ENCODE measurements at regions not wholly inside any gene's neighbourhood (a gene's known extent, or its start where the extent isn't known, plus 50 kb on each side); places are given as distances from the start of the nearest gene placed in this dataset.
"Not testable (repeated sequence)": the region's sequence is repeated elsewhere in the genome, so short reads cannot be mapped to it uniquely, and the experiment has no call there.

- not testable (repeated sequence) for DNase-seq (ENCODE audit: low read depth)
Measured at GRCh38 chr6:27826612-27826985, 85.6 kb downstream of the OR2B2 start.

- DNase-seq (ENCODE audit: low read depth) = not testable (repeated sequence)
Measured at GRCh38 chr6:27825848-27826611, 86.2 kb downstream of the OR2B2 start.

DNA sequence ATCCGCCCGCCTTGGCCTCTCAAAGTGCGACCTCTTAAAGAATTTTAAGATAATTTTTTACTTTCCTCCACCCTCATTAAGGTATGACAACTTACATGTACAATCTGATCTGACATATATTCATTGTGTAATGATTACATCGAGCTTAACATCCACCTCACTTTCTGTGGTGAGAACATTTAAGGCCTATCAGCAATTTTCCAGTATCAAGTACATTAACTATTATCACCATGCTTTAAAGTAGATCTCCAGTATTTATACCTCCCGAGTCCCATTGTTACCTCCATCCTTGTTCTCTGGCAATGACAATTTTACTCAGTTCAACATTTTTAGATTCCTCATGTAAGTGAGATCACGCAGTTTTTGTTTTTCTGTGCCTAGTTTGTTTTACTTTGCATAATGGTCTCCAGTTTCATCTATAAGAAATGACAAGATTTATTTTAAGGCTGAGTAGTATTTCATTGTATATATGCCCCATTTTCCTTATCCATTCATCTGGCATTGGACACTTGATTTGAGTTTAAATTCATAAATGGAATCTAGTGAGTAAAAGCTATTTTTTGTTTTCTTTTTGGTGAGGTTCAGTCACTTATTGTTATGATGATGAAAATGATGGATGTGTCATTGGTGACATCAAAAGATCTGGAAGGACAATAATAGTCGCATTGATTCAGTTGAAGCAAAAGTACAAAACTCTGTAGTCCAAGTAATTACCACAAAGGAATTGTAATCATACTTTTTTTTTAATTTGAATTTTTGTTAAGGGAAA lies 87.0 kb downstream of the OR2B2 start:
- DNase-seq (ENCODE audit: low read depth) = no peak

GRCh38 chr6:27824211-27825024 lies 87.8 kb downstream of the OR2B2 start:
- DNase-seq (ENCODE audit: low read depth) = peak; percentile 74

DNA sequence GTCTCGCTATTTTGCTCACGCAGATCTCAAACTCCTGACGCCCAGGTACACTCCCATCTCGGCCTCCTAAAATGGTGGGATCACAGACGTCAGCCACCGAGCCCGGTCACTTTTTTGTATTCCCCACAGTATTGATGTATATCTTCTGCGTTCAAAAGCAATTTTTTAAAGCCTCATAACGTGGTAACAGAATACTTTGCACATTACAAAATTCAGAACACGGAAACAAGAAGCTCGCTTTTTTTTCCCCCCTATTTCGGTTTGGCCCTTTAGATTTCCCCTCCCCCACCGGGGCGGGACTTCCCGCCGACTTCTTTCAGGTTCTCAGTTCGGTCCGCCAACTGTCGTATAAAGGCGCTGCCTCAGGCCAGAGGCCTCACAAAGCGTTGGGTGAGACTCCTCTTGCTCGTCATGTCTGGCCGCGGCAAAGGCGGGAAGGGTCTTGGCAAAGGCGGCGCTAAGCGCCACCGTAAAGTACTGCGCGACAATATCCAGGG lies 88.4 kb downstream of the OR2B2 start:
- peak; percentile 56 for DNase-seq (ENCODE audit: low read depth)

DNA sequence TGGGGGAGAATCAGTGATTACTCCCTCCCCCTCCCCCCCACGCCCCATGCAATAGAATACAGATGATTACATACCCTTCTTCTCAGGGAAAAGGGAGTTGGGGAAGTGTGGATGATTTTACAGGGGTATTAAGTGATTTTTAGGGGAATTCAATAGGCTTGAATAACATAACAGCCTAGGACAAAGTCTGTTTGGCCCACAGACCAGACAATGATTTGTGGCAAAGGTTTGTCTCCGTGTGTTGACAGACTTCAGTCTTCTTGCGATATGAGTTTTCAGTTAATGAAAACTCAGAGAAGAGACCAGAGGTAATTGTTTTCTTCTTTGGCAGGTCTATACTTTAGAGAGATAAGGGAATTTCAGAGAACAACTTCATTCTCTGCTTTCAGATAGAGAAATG lies 95.3 kb downstream of the OR2B2 start:
- no peak for DNase-seq (ENCODE audit: low read depth)

DNA sequence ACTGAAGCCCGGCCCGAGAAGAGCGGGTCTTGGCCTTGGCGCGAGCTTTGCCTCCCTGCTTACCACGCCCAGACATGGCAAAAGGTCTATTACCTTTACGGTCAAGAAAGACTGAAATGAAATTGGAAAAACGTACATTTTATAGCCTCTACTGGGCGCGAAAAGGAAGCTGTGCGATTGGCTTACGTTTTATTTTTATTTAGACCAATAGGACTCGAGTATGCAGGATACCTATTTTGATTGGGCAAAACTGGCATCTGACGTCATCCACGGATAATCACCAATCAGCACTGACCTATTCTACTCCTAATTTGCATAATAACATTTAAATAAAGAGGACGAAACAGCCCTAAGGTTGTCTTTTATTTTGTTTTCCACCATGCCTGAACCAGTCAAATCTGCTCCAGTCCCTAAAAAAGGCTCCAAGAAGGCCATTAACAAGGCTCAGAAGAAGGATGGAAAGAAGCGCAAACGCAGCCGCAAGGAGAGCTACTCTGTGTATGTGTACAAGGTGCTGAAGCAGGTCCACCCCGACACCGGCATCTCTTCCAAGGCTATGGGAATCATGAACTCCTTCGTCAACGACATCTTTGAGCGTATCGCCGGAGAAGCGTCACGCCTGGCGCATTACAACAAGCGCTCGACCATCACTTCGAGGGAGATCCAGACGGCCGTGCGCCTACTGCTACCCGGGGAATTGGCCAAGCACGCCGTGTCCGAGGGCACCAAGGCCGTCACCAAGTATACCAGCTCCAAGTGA lies 97.4 kb downstream of the OR2B2 start:
- DNase-seq (ENCODE audit: low read depth) = no peak

GRCh38 chr6:27814415-27814664 lies 97.9 kb downstream of the OR2B2 start:
- DNase-seq (ENCODE audit: low read depth) = not testable (repeated sequence)

- no peak for DNase-seq (ENCODE audit: low read depth)
Measured at GRCh38 chr6:27812805-27813492, 99.2 kb downstream of the OR2B2 start.

- no peak for DNase-seq (ENCODE audit: low read depth)
Measured at GRCh38 chr6:27812078-27812804, 100.0 kb downstream of the OR2B2 start.

DNA sequence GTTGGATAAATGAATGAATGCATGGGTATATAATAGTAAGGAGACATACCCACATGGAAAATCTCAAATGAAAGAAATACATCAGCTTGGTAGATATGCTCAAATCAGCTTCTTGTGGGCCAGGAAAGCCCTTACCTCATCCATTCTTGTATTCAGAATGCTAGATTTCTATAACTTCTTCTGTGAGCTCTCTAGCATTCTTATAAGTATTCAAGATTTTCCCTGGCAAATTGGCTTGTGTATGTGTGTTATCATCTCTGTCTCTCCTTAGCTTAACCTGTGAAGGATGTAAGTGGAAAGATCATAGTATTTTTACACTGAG lies 100.8 kb downstream of the OR2B2 start:
- DNase-seq (ENCODE audit: low read depth) = no peak

- DNase-seq (ENCODE audit: low read depth) = no peak
Measured at GRCh38 chr6:27810768-27811450, 101.3 kb downstream of the OR2B2 start.

DNA sequence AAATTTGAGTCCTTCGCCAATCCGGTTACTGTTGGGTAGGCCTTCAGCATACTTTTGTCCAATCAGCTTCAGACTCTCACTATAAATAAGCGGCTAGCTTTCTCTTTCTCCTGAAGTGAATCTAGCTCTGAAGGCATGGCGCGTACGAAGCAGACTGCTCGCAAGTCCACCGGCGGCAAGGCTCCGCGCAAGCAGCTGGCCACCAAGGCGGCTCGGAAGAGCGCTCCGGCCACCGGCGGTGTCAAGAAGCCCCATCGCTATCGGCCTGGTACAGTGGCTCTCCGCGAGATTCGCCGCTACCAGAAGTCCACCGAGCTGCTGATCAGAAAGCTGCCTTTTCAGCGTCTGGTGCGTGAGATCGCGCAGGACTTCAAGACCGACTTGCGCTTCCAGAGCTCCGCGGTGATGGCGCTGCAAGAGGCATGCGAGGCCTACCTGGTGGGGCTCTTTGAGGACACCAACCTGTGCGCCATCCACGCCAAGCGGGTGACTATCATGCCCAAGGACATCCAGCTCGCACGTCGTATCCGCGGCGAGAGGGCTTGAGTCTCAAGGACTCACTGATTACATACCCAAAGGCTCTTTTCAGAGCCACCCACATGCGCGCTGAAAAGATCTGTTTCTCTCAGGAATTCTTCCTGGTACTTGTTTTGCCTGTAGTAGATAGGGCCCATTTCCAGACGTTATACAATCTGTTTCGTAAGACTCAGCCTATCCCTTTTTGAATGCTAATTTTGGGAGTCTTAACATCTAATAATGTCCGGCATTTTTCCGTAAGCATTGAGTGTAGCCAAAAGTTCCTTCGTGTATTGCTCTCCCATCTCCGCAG lies 102.0 kb downstream of the OR2B2 start:
- DNase-seq (ENCODE audit: low read depth) = peak; percentile 93

DNA sequence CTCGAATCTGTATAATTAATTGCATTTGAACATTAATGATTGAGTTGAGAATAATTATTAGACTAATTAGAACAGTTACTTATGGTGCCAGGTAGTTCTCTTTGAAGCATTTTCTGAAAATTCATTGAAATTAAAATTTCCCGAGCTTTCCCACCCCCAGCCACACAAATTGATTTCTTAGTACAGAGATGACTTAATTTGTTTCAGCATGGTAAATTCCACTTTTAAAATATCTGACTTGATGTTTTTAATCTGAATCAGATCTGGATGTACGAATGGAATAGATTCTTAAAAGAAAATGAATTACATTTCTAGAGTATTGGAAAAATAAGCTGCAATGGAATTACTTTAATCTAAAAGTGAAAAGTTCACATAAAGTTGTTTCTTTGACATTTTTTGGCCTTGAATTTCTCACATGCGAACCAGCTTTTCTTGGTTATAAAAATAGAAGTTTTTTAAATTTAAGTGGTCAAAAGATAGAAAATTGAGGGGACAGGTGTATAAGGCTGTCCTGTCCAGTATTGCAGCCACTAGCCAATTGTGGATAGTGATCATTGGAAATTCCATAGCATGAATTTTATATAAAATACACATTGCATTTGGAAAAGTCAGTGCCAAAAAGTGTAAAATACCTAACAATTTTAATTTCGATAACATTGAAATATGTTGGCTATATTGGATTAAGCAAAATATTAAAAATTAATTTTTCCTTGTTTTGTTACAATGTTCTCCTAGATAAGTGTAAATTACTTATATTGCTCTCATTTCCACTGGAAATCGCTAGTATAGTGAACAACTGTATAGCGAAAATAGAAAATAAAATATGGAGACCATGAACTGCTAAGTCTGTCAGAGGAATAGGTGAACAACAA lies 102.9 kb downstream of the OR2B2 start:
- DNase-seq (ENCODE audit: low read depth) = no peak

GRCh38 chr6:27808242-27809066 lies 103.7 kb downstream of the OR2B2 start:
- not testable (repeated sequence) for DNase-seq (ENCODE audit: low read depth)

DNA sequence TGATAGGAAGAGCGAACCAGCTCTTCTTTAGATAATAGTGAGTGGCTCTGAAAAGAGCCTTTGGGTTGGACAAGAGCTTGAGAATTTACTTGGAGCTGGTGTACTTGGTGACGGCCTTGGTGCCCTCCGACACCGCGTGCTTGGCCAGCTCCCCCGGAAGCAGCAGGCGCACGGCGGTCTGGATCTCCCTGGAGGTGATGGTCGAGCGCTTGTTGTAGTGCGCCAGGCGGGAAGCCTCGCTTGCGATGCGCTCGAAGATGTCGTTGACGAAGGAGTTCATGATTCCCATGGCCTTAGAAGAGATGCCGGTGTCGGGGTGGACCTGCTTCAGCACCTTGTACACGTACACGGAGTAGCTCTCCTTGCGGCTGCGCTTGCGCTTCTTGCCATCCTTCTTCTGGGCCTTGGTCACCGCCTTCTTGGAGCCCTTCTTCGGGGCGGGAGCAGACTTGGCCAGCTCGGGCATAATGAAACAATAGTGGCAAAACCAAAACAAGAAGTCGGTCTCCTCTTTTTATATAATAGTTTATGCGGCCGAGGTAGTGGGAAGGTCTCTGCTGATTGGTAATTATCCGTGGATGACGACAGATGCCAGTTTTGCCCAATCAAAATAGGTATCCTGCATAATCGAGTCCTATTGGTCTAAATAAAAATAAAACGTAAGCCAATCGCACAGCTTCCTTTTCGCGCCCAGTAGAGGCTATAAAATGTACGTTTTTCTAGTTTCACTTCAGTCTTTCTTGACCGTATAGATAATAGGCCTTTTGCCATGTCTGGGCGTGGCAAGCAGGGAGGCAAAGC lies 104.6 kb downstream of the OR2B2 start:
- peak; percentile 23 for DNase-seq (ENCODE audit: low read depth)

Measured in Daoy (cell line).